HEK293 (cell line): ENCODE measurements at regions not wholly inside any gene's neighbourhood (a gene's known extent, or its start where the extent isn't known, plus 50 kb on each side); places are given as distances from the start of the nearest gene placed in this dataset.

ENCODE experiments used
- KLF8 ChIP-seq: fragments of 450-650 bp; formaldehyde crosslinking; IDR thresholded peaks from 2 replicates; pipeline ENCODE4 v1.5.1; 2016; ENCODE audit warnings: missing biosample characterization, missing genetic modification characterization
- SETDB1 ChIP-seq: IDR thresholded peaks from one replicate; pipeline ENCODE4 v1.6.1; 2017; ENCODE audit warnings: mild to moderate bottlenecking, low read length, moderate library complexity, mixed read lengths; ENCODE audit not compliant: insufficient read length
- TCF7L2 ChIP-seq: IDR thresholded peaks from 2 replicates; pipeline ENCODE4 v1.6.1; 2011; ENCODE audit warnings: low read depth, mild to moderate bottlenecking, inconsistent platforms, low read length, moderate library complexity, borderline replicate concordance
- WT1 ChIP-seq: fragments of 450-650 bp; formaldehyde crosslinking; IDR thresholded peaks from 2 replicates; pipeline ENCODE4 v1.5.1; 2016; ENCODE audit warnings: missing biosample characterization, missing genetic modification characterization
- ZNF10 ChIP-seq: fragments of 450-650 bp; formaldehyde crosslinking; IDR thresholded peaks from 2 replicates; pipeline ENCODE4 v1.5.1; 2017; ENCODE audit warnings: missing biosample characterization, missing genetic modification characterization
- ZNF157 ChIP-seq: fragments of 450-650 bp; formaldehyde crosslinking; IDR thresholded peaks from 2 replicates; pipeline ENCODE4 v1.5.1; 2016; ENCODE audit warnings: missing biosample characterization, missing genetic modification characterization
- ZNF202 ChIP-seq: fragments of 450-650 bp; formaldehyde crosslinking; IDR thresholded peaks from 2 replicates; pipeline ENCODE4 v1.5.1; 2016; ENCODE audit warnings: missing biosample characterization, missing genetic modification characterization, borderline replicate concordance
- ZNF426 ChIP-seq: fragments of 450-650 bp; formaldehyde crosslinking; IDR thresholded peaks from 2 replicates; pipeline ENCODE4 v1.5.1; 2017; ENCODE audit warnings: missing biosample characterization, missing genetic modification characterization, mild to moderate bottlenecking, inconsistent platforms, moderate library complexity
- ZNF501 ChIP-seq: fragments of 450-650 bp; formaldehyde crosslinking; IDR thresholded peaks from 2 replicates; pipeline ENCODE4 v1.5.1; 2016; ENCODE audit warnings: missing biosample characterization, missing genetic modification characterization
- ZNF514 ChIP-seq: fragments of 450-650 bp; formaldehyde crosslinking; IDR thresholded peaks from 2 replicates; pipeline ENCODE4 v1.5.1; 2016; ENCODE audit warnings: missing biosample characterization, missing genetic modification characterization
- ZNF624 ChIP-seq: fragments of 450-650 bp; formaldehyde crosslinking; IDR thresholded peaks from 2 replicates; pipeline ENCODE4 v1.5.1; 2017; ENCODE audit warnings: missing biosample characterization, missing genetic modification characterization
- TF ChIP-seq, protein P1 (sequence below): fragments of 450-650 bp; formaldehyde crosslinking; IDR thresholded peaks from 2 replicates; pipeline ENCODE4 v1.5.1; 2016; ENCODE audit warnings: missing biosample characterization, missing genetic modification characterization
- TF ChIP-seq, protein P2 (sequence below): sonication (generic); formaldehyde crosslinking; IDR thresholded peaks from 2 replicates; pipeline ENCODE4 v1.8.1; 2022; ENCODE audit warnings: mild to moderate bottlenecking, moderate library complexity, missing genetic modification reagents
- TF ChIP-seq, protein P3 (sequence below): fragments of 450-650 bp; formaldehyde crosslinking; IDR thresholded peaks from 2 replicates; pipeline ENCODE4 v1.5.1; 2016; ENCODE audit warnings: missing biosample characterization, missing genetic modification characterization, low read depth

DNA sequence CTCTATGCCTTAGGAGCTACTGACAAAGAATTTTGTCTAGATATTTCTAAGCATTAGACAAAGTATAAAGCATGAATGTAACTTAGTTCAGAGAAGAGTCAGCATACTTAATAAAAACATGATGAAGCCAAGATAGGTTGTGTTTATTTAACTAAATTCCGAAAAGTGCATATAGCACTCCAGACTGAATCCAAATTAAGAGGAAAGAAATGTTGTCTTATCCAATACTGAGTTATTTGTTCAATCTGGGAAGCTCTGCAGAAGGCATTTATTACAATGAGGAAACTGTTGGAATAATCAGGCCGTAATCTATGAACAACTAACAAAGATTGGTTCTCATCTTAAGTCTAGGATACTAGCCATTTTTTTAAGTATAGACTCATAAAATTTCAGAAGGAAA lies 100.2 kb downstream of the TNFSF18 start:
- TF ChIP-seq, protein P1, sequence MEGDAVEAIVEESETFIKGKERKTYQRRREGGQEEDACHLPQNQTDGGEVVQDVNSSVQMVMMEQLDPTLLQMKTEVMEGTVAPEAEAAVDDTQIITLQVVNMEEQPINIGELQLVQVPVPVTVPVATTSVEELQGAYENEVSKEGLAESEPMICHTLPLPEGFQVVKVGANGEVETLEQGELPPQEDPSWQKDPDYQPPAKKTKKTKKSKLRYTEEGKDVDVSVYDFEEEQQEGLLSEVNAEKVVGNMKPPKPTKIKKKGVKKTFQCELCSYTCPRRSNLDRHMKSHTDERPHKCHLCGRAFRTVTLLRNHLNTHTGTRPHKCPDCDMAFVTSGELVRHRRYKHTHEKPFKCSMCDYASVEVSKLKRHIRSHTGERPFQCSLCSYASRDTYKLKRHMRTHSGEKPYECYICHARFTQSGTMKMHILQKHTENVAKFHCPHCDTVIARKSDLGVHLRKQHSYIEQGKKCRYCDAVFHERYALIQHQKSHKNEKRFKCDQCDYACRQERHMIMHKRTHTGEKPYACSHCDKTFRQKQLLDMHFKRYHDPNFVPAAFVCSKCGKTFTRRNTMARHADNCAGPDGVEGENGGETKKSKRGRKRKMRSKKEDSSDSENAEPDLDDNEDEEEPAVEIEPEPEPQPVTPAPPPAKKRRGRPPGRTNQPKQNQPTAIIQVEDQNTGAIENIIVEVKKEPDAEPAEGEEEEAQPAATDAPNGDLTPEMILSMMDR (tag by site-specific recombination): no peak
- TF ChIP-seq ZNF10 (tag by site-specific recombination) (no peak), KLF8 (tag by site-specific recombination) (no peak), ZNF624 (tag by site-specific recombination) (no peak), SETDB1 (no peak), WT1 (no peak), ZNF426 (tag by site-specific recombination) (no peak), TCF7L2 (no peak), ZNF501 (tag by site-specific recombination) (no peak), ZNF157 (no peak), ZNF514 (no peak), ZNF202 (tag by site-specific recombination) (no peak)
- TF ChIP-seq, protein P2, sequence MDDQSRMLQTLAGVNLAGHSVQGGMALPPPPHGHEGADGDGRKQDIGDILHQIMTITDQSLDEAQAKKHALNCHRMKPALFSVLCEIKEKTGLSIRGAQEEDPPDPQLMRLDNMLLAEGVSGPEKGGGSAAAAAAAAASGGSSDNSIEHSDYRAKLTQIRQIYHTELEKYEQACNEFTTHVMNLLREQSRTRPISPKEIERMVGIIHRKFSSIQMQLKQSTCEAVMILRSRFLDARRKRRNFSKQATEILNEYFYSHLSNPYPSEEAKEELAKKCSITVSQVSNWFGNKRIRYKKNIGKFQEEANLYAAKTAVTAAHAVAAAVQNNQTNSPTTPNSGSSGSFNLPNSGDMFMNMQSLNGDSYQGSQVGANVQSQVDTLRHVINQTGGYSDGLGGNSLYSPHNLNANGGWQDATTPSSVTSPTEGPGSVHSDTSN (CRISPR knock-in tag): no peak
- TF ChIP-seq, protein P3, sequence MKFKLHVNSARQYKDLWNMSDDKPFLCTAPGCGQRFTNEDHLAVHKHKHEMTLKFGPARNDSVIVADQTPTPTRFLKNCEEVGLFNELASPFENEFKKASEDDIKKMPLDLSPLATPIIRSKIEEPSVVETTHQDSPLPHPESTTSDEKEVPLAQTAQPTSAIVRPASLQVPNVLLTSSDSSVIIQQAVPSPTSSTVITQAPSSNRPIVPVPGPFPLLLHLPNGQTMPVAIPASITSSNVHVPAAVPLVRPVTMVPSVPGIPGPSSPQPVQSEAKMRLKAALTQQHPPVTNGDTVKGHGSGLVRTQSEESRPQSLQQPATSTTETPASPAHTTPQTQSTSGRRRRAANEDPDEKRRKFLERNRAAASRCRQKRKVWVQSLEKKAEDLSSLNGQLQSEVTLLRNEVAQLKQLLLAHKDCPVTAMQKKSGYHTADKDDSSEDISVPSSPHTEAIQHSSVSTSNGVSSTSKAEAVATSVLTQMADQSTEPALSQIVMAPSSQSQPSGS (tag by site-specific recombination): no peak
